HEK293 (cell line): ENCODE measurements at regions not wholly inside any gene's neighbourhood (a gene's known extent, or its start where the extent isn't known, plus 50 kb on each side); places are given as distances from the start of the nearest gene placed in this dataset.

Experiments used
- PRDM1 ChIP-seq: fragments of 450-650 bp; formaldehyde crosslinking; IDR thresholded peaks from 2 replicates; pipeline ENCODE4; 2016; ENCODE audit warnings: missing biosample characterization, missing genetic modification characterization
- ZBTB1 ChIP-seq: fragments of 450-650 bp; formaldehyde crosslinking; IDR thresholded peaks from 2 replicates; pipeline ENCODE4 v1.5.1; 2016; ENCODE audit warnings: missing biosample characterization, missing genetic modification characterization
- ZNF138 ChIP-seq: fragments of 450-650 bp; formaldehyde crosslinking; IDR thresholded peaks from 2 replicates; pipeline ENCODE4 v1.5.1; 2016; ENCODE audit warnings: missing biosample characterization, missing genetic modification characterization, borderline replicate concordance
- ZNF350 ChIP-seq: fragments of 450-650 bp; formaldehyde crosslinking; IDR thresholded peaks from 2 replicates; pipeline ENCODE4 v1.5.0; 2017; ENCODE audit warnings: missing biosample characterization, mild to moderate bottlenecking, missing genetic modification characterization
- ZNF610 ChIP-seq: fragments of 450-650 bp; formaldehyde crosslinking; IDR thresholded peaks from 2 replicates; pipeline ENCODE4 v1.5.1; 2016; ENCODE audit warnings: missing biosample characterization, missing genetic modification characterization, borderline replicate concordance
- TF ChIP-seq, protein P1 (sequence below): fragments of 450-650 bp; formaldehyde crosslinking; IDR thresholded peaks from 2 replicates; pipeline ENCODE4 v1.5.1; 2016; ENCODE audit warnings: missing biosample characterization, missing genetic modification characterization

DNA sequence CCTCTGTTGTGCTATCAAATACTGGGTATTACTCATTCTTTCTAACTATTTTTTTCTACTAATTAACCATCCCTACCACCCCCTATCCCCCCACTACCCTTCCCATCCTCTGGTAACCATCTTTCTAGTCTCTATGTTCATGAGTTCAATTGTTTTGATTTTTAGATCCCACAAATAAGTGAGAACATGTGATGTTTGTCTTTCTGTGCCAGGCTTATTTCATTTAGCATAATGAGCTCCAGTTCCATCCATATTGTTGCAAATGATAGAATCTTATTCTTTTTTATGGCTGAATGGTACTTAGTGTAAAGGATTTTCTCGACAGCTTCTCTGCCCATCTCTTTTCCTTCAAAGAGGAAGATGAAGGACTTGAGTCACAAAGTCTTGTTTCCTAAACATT is 138.0 kb upstream of the CPHXL start:
- no peak for TF ChIP-seq ZNF138 (tag by site-specific recombination)
- TF ChIP-seq, protein P1, sequence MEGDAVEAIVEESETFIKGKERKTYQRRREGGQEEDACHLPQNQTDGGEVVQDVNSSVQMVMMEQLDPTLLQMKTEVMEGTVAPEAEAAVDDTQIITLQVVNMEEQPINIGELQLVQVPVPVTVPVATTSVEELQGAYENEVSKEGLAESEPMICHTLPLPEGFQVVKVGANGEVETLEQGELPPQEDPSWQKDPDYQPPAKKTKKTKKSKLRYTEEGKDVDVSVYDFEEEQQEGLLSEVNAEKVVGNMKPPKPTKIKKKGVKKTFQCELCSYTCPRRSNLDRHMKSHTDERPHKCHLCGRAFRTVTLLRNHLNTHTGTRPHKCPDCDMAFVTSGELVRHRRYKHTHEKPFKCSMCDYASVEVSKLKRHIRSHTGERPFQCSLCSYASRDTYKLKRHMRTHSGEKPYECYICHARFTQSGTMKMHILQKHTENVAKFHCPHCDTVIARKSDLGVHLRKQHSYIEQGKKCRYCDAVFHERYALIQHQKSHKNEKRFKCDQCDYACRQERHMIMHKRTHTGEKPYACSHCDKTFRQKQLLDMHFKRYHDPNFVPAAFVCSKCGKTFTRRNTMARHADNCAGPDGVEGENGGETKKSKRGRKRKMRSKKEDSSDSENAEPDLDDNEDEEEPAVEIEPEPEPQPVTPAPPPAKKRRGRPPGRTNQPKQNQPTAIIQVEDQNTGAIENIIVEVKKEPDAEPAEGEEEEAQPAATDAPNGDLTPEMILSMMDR (tag by site-specific recombination) = no peak
- no peak for TF ChIP-seq ZNF610 (tag by site-specific recombination)
- TF ChIP-seq ZNF350 (tag by site-specific recombination) = no peak
- TF ChIP-seq ZBTB1 (tag by site-specific recombination) = no peak
- no peak for TF ChIP-seq PRDM1 (tag by site-specific recombination)
